Small intestine (tissue), 7 donors: ENCODE measurements at regions not wholly inside any gene's neighbourhood (a gene's known extent, or its start where the extent isn't known, plus 50 kb on each side); places are given as distances from the start of the nearest gene placed in this dataset.

Experiments
- DNase-seq, 2 donors: peaks; one replicate each; pipeline versions ENCODE4 v3.0.0 to v3.0.0-alpha.2; 2013
- FAIRE-seq: peaks from 2 replicates; lab custom pipeline; 2012; peaks lifted over from hg19 to GRCh38; lab: Jason Lieb, UNC
- H3K27ac ChIP-seq, 3 donors: one replicate each; pipeline ENCODE4 v1.5.1; 2013; ENCODE audit warnings: low read length in 2 of 3, mild to moderate bottlenecking in 2 of 3, control low read depth in 1 of 3, inconsistent platforms in 1 of 3, low read depth in 1 of 3, moderate library complexity in 1 of 3
- H3K27me3 ChIP-seq, 3 donors: one replicate each; pipeline ENCODE4 v1.6.1; 2013; ENCODE audit warnings: low read length in 3 of 3, inconsistent platforms in 1 of 3; ENCODE audit not compliant: control insufficient read depth in 3 of 3, insufficient read depth in 3 of 3
- H3K36me3 ChIP-seq, 3 donors: one replicate each; pipeline ENCODE4 v1.6.1; 2013; ENCODE audit warnings: low read length in 3 of 3, inconsistent platforms in 1 of 3, low read depth in 1 of 3, mild to moderate bottlenecking in 1 of 3, moderate library complexity in 1 of 3; ENCODE audit not compliant: control insufficient read depth in 3 of 3, insufficient read depth in 2 of 3
- H3K4me1 ChIP-seq, 3 donors: one replicate each; pipeline ENCODE4 v1.6.1; 2013; ENCODE audit warnings: low read length in 2 of 3, inconsistent platforms in 1 of 3, low read depth in 1 of 3, mild to moderate bottlenecking in 1 of 3, moderate library complexity in 1 of 3; ENCODE audit not compliant: control insufficient read depth in 3 of 3, insufficient read depth in 2 of 3
- H3K4me3 ChIP-seq, 3 donors: one replicate each; pipeline ENCODE4 v1.5.1; 2013; ENCODE audit warnings: low read length in 3 of 3, control low read depth in 1 of 3, inconsistent platforms in 1 of 3, low read depth in 1 of 3, mild to moderate bottlenecking in 1 of 3, moderate library complexity in 1 of 3
- H3K9me3 ChIP-seq, 2 donors: one replicate each; pipeline ENCODE4 v1.6.1; 2013; ENCODE audit warnings: low read depth in 1 of 2, low read length in 1 of 2; ENCODE audit not compliant: control insufficient read depth in 2 of 2, insufficient read depth in 1 of 2
- WGBS, 3 donors: extraction: QIAGEN DNeasy Blood & Tissue Kit; methylation state at CpG; one replicate each; pipeline ENCODE4 v1.1.7; 2013; 5-methylcytosine and 5-hydroxymethylcytosine counted together
- donor health status: healthy with polysubstance abuse.
- donor health status: control.
- donor health status: control.
- donor health status: Bipolar disorder and iron deficiency.
- donor health status: healthy.

DNA sequence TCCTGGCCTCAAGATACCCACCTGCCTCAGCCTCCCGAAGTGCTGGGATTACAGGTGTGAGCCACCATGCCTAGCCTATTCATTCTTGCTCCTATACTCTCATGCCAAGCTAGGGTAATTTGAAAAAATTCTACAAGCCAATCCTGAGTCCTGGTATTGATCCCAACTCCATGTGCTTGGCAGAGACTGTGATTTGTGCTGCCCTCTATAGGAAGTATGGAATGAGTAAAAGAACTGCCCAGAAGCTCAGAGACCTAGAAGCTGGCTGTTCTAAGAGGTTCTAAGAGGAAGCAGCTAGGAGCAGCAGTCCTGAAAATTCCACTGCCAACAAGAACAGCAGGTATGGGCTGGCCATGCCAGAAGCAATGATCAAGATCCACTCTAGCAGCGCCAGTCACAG lies 402.5 kb downstream of the PCNX1 start:
- WGBS, 3 donors, result 80 to 90% (median 89%) methylated on average over 2 of the region's 2 CpGs
- peaks cover 0 to 9% of the 10 kb centered on the region in 2 donors for H3K9me3 ChIP-seq
- FAIRE-seq, result no peak
- DNase-seq, result peak in 1 of 2 donors; percentile 40
- H3K27ac ChIP-seq, result no peak overlapping the region
- peaks cover 0 to 6% (median 0%) of the 10 kb centered on the region in 3 donors for H3K27me3 ChIP-seq
- no peaks in the 10 kb centered on the region for H3K36me3 ChIP-seq
- H3K4me1 ChIP-seq, result no peaks in the 10 kb centered on the region
- H3K4me3 ChIP-seq, result no peak overlapping the region

DNA sequence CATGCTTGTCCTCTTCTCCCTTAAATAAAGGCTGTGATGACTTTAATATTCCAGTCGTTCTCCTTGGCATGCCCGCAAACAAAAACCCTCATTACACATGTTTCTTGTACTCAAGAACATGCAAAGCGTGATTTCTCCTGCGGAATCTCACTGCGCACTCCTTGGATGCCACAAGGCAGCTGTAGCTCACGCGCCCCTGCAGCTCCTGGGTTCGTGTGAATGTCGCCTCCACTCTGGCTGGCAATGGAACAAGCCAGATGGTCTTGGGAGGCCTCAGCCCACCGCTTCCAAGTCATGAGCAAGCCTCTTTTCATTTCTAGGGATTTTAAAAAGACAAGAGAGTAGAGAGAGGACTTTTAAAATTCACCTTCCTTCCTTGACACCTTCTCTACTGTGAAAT lies 403.8 kb downstream of the PCNX1 start:
- DNase-seq (no peak), FAIRE-seq (no peak)
- Histone ChIP-seq H3K27me3 (peaks cover 0 to 6% (median 0%) of the 10 kb centered on the region in 3 donors), H3K9me3 (peaks cover 0 to 2% of the 10 kb centered on the region in 2 donors), H3K4me3 (no peak overlapping the region), H3K36me3 (no peaks in the 10 kb centered on the region), H3K4me1 (no peaks in the 10 kb centered on the region), H3K27ac (no peak overlapping the region)
- 91 to 93% (median 92%) methylated on average over 10 of the region's 10 CpGs for WGBS, 3 donors

DNA sequence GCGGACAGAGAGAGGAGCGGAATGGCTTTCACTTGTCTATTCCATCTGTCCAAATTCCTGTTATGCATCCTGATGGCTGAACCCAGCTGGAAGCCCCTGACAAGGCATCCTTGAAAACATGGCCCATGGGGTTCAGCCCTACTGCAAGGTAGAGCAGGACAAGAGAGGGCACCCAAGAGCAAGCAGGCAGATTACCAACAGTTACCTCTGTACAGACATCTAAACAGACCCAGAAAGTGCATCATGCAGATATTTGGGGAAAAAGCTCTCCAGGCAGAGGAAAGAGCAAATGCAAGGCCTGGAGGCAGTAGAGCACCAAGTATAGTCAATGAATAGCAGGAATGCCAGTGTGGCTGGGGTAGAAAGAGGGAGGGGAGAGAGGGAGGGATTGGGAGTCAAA lies 407.5 kb downstream of the PCNX1 start:
- WGBS, 3 donors, result 97 to 100% (median 100%) methylated on average over 2 of the region's 2 CpGs
- Histone ChIP-seq H3K27me3 (peaks cover 0 to 6% (median 0%) of the 10 kb centered on the region in 3 donors), H3K36me3 (no peaks in the 10 kb centered on the region), H3K4me1 (no peaks in the 10 kb centered on the region), H3K9me3 (no peaks in the 10 kb centered on the region), H3K4me3 (no peak overlapping the region), H3K27ac (no peak overlapping the region)
- DNase-seq (no peak), FAIRE-seq (no peak)

DNA sequence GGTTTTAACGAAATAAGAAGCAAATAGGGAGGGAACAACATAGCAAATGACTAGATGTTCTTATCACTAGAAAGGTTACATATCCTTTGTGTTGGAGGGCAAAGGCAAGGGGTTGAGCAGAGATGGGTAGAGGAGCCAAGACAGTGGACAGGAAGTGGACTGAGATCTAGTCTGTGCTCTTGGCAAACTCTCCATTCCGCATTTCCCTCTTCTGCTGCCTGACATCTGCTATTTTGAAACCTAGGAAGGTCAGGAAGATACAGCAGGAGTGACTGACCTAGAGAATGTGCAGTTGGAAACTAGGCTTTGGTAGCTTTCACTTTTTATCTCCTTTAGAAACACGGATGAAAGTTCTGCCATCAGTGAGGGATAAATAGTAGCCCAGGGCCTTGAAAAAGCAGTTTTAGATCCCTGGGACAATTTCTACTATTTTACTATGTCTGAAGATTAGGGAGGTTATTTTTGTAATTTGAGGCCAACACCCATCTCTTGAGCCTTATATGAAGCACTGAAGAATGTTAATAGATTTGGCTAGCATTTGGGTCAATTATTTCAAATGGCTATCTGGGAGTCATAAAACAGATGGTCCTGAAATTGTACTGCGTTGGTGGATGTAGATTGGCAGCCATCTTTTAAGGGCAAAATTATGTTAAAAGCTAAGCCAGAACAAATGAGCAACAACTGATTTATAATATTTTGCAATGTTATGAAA lies 410.3 kb downstream of the PCNX1 start:
- DNase-seq (no peak), FAIRE-seq (no peak)
- H3K9me3 ChIP-seq, result no peaks in the 10 kb centered on the region
- H3K4me3 ChIP-seq, result no peak overlapping the region
- no peaks in the 10 kb centered on the region for H3K4me1 ChIP-seq
- WGBS, 3 donors, result 62 to 75% (median 71%) methylated on average over 4 of the region's 4 CpGs
- H3K27me3 ChIP-seq, result peaks cover 0 to 3% (median 0%) of the 10 kb centered on the region in 3 donors
- H3K36me3 ChIP-seq, result no peaks in the 10 kb centered on the region
- no peak overlapping the region for H3K27ac ChIP-seq

DNA sequence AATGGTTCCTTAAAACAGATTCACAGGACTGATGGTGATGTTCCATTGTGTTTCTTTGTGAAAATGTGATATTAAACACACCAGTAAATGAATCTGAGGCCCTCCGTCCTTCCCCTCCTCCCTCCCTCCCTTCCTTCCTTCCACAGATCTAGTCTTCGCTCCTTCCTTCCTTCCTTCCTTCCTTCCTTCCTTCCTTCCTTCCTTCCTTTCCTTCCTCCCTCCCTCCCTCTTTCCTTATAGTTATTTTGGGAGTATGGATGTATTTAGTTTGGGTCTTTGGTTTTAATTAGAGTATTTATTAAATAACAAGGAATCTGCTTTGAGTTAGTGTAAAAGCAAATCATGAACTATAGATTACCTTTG lies 410.8 kb downstream of the PCNX1 start:
- Histone ChIP-seq H3K36me3 (no peaks in the 10 kb centered on the region), H3K4me1 (peaks cover 0 to 2% (median 0%) of the 10 kb centered on the region in 3 donors), H3K27ac (no peak overlapping the region), H3K9me3 (no peaks in the 10 kb centered on the region), H3K27me3 (peaks cover 0 to 3% (median 0%) of the 10 kb centered on the region in 3 donors), H3K4me3 (no peak overlapping the region)
- DNase-seq (no peak), FAIRE-seq (no peak)
- 87 to 97% (median 95%) methylated on average over 2 of the region's 2 CpGs for WGBS, 3 donors

DNA sequence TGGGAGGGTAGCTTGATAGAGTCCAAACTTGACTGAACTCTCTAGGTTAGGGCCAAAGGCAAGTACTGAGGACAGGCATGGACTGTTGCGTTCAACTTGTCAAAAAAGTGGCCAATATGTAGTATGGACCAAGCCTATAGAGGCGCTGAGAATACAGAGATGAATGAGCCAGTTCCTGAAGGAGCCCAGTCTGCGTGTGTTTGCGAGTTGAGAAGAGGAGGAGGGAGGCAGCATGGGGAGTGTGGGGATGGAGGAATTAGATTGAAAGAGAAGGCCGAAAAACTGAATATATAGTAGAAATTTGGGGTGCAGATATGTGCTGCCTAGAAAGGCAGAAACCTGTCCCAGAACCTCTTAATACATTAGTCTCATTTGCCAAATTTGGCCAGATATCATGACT lies 412.4 kb downstream of the PCNX1 start:
- 7 to 11% (median 11%) methylated on average over 5 of the region's 5 CpGs for WGBS, 3 donors
- Histone ChIP-seq H3K9me3 (no peaks in the 10 kb centered on the region), H3K4me3 (peak overlapping the region; percentile 11 to 88 (median 69)), H3K27me3 (peaks cover 0 to under 1% (median 0%) of the 10 kb centered on the region in 3 donors), H3K27ac (peak overlapping the region; percentile 55 to 59 (median 58)), H3K36me3 (no peaks in the 10 kb centered on the region), H3K4me1 (peaks cover under 1 to 2% (median under 1%) of the 10 kb centered on the region in 3 donors)
- DNase-seq (peak in 1 of 2 donors; percentile 37), FAIRE-seq (no peak)

DNA sequence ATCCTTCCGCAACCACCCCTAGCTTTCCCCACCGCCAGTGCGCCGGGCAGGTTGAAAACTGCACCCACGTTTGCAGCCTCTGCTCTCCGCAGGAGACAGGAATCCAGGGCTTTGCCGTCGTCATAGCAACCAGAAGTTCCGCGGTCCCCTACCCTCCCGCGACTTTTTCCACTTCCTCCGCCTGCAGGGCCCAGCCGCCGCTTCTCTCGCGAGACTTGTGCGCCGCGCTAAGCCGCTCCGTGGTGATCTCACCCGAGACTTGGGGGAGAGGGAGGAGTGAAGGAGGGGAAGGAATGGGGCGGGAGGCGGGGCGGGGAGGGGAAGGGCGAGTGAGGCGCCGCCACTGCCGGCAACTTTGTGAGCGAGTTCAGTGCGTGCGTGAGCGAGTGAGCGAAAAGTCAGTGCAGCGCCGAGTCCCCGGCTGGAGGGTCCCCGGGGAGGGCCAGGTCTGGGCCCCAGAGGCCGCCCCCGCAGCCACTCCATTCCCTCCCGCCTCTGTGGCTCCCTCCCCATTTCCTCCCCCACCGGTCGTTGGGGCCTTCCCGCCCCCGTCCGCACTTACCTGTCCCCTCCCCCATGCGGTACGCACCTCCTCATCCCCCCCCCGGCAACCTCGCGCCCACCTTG lies 413.0 kb downstream of the PCNX1 start, which contains the start of gene SIPA1L1:
Gene SIPA1L1 (plus strand): TSS at position 370 of the 627 bp plus-strand sequence.
- H3K4me3 ChIP-seq, result peak within 1 kb of the TSS; percentile 69 to 93 (median 88)
- H3K9me3 ChIP-seq, result no peaks in the 10 kb centered on the region
- H3K36me3 ChIP-seq, result no peaks in the 10 kb centered on the region
- no peaks in the 10 kb centered on the region for H3K27me3 ChIP-seq
- 0 to 1% (median 1%) methylated on average over 33 to 52 of the region's 52 CpGs for WGBS, 3 donors
- H3K4me1 ChIP-seq, result peaks cover 2 to 4% (median 4%) of the 10 kb centered on the region in 3 donors
- DNase-seq, result peak; percentile 98 to 99
- FAIRE-seq, result no peak
- H3K27ac ChIP-seq, result peak within 1 kb of the TSS; percentile 89 to 98 (median 98)

DNA sequence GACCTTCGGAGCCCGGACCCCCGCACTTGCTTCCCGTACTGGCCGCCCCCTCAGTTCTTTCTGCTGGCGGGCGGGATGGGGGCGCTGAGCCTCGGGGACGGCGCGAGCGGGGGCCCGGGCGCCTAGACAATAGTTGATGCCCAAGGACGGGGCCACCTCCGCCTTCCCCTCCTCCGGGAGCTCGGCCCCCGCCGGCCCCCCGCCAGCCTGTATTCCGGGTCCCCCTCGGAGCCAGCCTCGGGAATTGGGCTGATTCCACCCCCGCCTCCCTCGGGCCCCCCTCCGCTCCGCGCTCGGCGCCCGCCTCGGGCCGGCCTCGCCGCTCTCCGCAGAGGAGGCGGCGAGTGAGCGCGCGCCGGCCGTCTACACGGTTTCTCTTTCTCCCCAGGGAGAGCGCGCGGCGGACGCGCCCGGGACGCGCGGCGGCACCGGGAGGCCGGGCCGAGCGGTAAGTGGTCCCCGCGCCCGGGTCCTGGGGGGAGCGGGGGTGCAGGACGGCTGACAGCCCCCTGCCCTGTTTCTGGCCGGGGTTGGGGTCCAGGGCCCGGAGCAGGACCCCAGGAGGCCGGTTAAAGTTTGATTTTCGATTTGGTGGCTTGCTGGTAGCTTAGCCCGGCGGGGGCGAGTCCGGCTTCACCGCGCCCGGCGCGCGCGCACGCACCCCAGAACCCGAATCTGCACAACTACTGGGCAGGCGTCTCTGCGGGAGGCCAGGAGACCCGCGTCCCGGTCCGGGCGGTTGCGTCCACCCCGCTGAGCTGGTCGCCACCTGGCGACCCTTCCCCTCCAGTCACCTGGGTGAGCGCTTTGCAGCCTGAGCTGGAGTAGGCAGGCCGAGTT lies 413.7 kb downstream of the PCNX1 start:
- H3K4me3 ChIP-seq, result peak overlapping the region; percentile 69 to 93 (median 88)

More for the DNA sequence above, 413.7 kb downstream of the PCNX1 start:
- Histone ChIP-seq H3K27me3 (no peaks in the 10 kb centered on the region), H3K27ac (peak overlapping the region; percentile 89 to 98 (median 98)), H3K36me3 (no peaks in the 10 kb centered on the region), H3K9me3 (no peaks in the 10 kb centered on the region), H3K4me1 (peaks cover 2 to 6% (median 4%) of the 10 kb centered on the region in 3 donors)
- FAIRE-seq, result no peak
- whole genome bisulfite sequencing, 3 donors, result 0 to 1% (median 1%) methylated on average over 55 to 96 of the region's 96 CpGs
- peak; percentile 70 to 90 for DNase-seq
